ENCODE measurements at regions not wholly inside any gene's neighbourhood (a gene's known extent, or its start where the extent isn't known, plus 50 kb on each side); places are given as distances from the start of the nearest gene placed in this dataset.

GRCh38 chr6:105598264-105598663, 195.4 kb upstream of the PREP start:
- DNase-seq (ENCODE audit: low spot score in 2 of 2) = no peak
- H3K27me3 ChIP-seq = no peaks in the 10 kb centered on the region
- no peaks in the 10 kb centered on the region for H3K9me3 ChIP-seq
- TF ChIP-seq POLR2A (IDR thresholded peaks at IDR 0.05) (no peak), EP300 (IDR thresholded peaks at IDR 0.05) (no peak)
- H3K27ac ChIP-seq = no peak overlapping the region
- 96% methylated on average over 3 of the region's 3 CpGs for WGBS, 2 donors
- H3K36me3 ChIP-seq = no peaks in the 10 kb centered on the region
- H3K4me1 ChIP-seq = peaks cover 0 to 54% (median 10%) of the 10 kb centered on the region in 4 donors
- no peak overlapping the region for H3K4me3 ChIP-seq

- H3K27ac ChIP-seq = peak overlapping the region in 1 of 4 donors; percentile 18
- TF ChIP-seq CTCF (IDR thresholded peaks at IDR 0.05) (no peak), EP300 (IDR thresholded peaks at IDR 0.05) (peak in 1 of 2 donors; percentile 36)
- no peaks in the 10 kb centered on the region for H3K27me3 ChIP-seq
- peaks cover 0 to 44% (median 9%) of the 10 kb centered on the region in 4 donors for H3K4me1 ChIP-seq
- no peak overlapping the region for H3K4me3 ChIP-seq
- WGBS, 2 donors = 28 to 37% methylated on average over 4 of the region's 4 CpGs
- H3K36me3 ChIP-seq = no peaks in the 10 kb centered on the region
- no peak for DNase-seq (ENCODE audit: low spot score in 2 of 2)
- H3K9me3 ChIP-seq = no peaks in the 10 kb centered on the region
Measured at GRCh38 chr6:105596284-105596755, 193.4 kb upstream of the PREP start.

- no peaks in the 10 kb centered on the region for H3K9me3 ChIP-seq
- WGBS, 2 donors = 57 to 67% methylated on average over 1 of the region's 1 CpG
- no peak overlapping the region for H3K4me3 ChIP-seq
- no peaks in the 10 kb centered on the region for H3K27me3 ChIP-seq
- no peaks in the 10 kb centered on the region for H3K36me3 ChIP-seq
- no peak for DNase-seq (ENCODE audit: low spot score in 2 of 2)
- H3K4me1 ChIP-seq = peaks cover 0 to 40% (median 4%) of the 10 kb centered on the region in 4 donors
- no peak overlapping the region for H3K27ac ChIP-seq
- TF ChIP-seq EP300 (IDR thresholded peaks at IDR 0.05) = no peak
- TF ChIP-seq CTCF (IDR thresholded peaks at IDR 0.05) = no peak
- no peak for TF ChIP-seq POLR2A (IDR thresholded peaks at IDR 0.05)
Measured at GRCh38 chr6:105595829-105596228, 192.9 kb upstream of the PREP start.

- Histone ChIP-seq H3K4me1 (peaks cover 0 to 29% (median 0%) of the 10 kb centered on the region in 4 donors), H3K4me3 (no peak overlapping the region), H3K27ac (no peak overlapping the region), H3K9me3 (no peaks in the 10 kb centered on the region), H3K36me3 (no peaks in the 10 kb centered on the region), H3K27me3 (no peaks in the 10 kb centered on the region)
- no peak for DNase-seq (ENCODE audit: low spot score in 2 of 2)
- no peak for TF ChIP-seq CTCF (IDR thresholded peaks at IDR 0.05)
- TF ChIP-seq EP300 (IDR thresholded peaks at IDR 0.05) = no peak
- WGBS, 2 donors = 89 to 92% methylated on average over 4 of the region's 4 CpGs
Measured at GRCh38 chr6:105594821-105595220, 191.9 kb upstream of the PREP start.

GRCh38 chr6:105593805-105594671, 191.2 kb upstream of the PREP start:
- Histone ChIP-seq H3K9me3 (no peaks in the 10 kb centered on the region), H3K36me3 (no peaks in the 10 kb centered on the region), H3K4me1 (peaks cover 0 to 24% (median 0%) of the 10 kb centered on the region in 4 donors), H3K27me3 (no peaks in the 10 kb centered on the region), H3K27ac (no peak overlapping the region), H3K4me3 (no peak overlapping the region)
- 61 to 70% methylated on average over 4 of the region's 4 CpGs for WGBS, 2 donors
- DNase-seq (ENCODE audit: low spot score in 2 of 2) = no peak
- TF ChIP-seq CTCF (IDR thresholded peaks at IDR 0.05) = no peak
- TF ChIP-seq POLR2A (IDR thresholded peaks at IDR 0.05) = no peak
